HG02884 (cell line): ENCODE measurements at regions not wholly inside any gene's neighbourhood (a gene's known extent, or its start where the extent isn't known, plus 50 kb on each side); places are given as distances from the start of the nearest gene placed in this dataset.
"Not testable (repeated sequence)": the region's sequence is repeated elsewhere in the genome, so short reads cannot be mapped to it uniquely, and the experiment has no call there.

Source experiments
- ATAC-seq: cut with Tn5 transposase; IDR thresholded peaks from one replicate; pipeline ENCODE4 v1.9.1; 2021; ENCODE audit warnings: mild to moderate bottlenecking, moderate library complexity; ENCODE audit not compliant: unreplicated experiment

DNA sequence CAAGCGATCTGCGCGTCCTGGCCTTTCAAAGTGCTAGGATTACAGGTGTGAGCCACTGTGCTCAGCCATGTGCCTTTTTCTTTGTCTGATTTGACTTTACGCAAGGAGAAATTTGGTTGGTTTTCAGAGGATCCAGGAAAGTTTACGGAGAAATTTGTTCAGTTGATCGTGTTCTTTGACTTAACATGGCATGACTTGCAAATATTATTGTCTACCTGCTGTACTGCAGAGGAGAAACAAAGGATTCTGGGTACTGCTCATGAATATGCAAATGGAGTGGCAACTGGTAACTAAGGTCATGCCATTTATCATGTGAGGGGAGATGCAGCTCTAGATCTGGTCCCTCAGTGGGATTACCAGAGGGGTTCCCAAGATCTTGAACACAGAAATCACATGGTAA is 68.8 kb upstream of the CHD6 start:
- ATAC-seq: no peak

DNA sequence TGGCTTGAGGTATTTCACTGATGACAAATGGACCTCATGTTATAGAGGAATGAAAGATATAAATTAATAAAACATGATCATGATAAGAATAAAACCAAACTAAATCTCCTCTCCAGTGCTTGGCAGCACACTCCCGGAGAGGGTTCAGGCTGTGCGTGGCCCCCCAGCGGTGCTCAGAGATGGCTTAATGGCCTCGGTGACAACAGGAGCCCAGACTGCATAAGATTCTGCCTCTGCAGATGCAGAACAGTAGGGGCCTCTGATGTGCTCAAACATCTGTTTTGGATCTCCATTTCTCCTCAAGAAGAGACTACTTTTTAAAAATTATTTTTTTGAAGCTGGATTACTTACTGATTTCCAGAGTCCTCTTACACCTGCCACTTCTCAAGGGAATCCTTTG is 67.0 kb upstream of the CHD6 start:
- ATAC-seq: not testable (repeated sequence)

DNA sequence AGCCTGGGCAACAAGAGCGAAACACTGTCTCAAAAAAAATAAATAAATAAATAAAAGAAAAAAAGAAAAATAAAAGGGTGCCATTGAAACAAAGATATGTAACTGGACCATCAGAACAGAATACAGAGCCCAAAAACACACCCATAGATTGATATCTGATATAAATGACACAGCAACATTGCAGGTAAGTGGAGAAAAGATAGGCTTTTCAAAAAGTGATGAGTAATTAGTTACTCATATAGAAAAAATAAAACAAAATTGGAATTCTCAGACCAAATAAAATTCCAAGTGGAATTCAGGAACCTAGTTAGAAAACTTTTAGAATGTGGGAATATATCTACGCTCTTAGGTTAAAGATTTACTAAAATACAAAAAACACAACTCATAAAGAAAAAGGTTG is 60.6 kb upstream of the CHD6 start:
- no peak for ATAC-seq

DNA sequence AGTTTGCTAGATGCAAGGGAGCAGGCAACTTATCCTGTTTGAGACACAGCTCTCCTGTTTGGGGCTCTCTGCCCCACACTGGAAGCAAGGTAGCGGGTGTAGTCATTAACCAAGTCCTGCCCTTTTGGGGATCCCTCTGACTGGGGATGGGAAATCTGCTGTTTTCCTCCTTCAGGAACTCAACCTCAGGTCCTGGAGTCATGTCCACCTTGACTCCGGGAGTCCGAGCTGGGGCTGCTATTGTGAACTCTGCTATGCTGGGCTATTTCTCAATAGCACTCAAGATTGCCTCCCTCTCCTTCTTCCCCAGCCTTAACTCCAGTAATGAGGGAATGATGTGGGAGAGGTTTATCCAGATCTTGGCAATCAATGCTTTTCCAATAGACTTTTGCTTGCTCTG is 54.1 kb upstream of the CHD6 start:
- no peak for ATAC-seq

DNA sequence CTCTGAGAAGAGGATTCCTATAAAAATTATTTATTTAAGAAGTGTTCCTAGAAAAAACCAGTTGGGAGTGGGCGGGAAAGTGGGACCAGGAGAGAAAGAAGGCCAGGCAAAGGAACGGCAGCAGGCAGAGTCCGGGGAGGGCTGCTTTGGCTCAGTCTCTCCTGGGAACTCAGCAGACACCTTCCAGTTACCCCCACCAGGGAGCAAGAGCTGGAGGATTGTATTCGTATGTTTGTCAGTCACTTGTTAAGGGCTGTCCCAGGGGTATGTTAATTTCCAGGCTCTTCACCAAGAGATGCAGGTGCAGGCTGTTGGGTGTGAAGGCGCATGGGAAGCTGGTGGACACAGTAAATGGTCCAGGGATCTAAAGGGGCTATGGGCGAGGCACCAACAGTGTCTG is 53.0 kb upstream of the CHD6 start:
- no peak for ATAC-seq

DNA sequence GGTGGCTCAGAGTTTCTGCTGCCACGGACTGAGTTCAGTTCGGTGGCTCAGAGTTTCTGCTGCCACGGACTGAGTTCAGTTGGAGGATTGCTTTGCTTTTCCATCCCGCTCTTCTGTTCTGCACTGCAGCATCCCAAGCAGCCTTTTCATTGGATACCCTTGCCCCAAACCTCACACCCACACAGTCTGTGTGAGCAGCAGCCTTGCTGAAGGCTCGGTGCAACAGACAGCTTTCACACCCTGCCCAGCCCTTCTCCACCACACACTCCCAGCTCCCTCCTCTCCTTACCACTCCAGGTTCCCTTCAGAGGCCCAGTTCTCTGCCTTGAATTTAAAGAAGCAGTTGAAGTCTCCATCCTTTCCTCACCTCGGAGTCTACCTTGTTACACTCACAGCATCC is 52.5 kb upstream of the CHD6 start:
- no peak for ATAC-seq

DNA sequence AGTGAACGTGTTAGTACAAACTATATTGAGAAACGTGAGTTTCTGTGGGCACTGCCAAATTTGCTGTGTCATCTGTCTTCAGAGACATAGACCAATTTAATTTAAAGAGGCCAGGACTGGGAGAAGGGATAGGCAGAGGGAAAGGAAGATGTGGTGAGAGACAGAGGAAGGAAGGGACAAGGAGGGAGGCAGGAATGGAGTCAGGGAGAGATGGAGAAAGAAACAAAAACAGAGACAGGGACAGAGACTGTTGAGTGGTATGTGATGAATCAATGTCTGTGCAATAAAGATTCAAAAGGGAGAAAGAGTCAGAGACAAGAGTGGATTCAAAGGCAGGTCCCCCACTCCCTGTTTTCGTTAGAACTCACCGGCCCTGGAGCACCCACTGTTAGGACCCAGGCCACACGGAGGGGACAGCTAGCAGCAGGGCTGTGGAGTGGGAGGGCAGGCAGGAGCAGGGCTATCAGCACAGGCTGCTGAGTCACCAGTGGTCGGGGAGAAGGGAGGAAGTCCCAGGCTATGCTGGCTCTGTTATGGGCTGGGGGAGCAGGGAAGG is 51.6 kb upstream of the CHD6 start:
- ATAC-seq: no peak

DNA sequence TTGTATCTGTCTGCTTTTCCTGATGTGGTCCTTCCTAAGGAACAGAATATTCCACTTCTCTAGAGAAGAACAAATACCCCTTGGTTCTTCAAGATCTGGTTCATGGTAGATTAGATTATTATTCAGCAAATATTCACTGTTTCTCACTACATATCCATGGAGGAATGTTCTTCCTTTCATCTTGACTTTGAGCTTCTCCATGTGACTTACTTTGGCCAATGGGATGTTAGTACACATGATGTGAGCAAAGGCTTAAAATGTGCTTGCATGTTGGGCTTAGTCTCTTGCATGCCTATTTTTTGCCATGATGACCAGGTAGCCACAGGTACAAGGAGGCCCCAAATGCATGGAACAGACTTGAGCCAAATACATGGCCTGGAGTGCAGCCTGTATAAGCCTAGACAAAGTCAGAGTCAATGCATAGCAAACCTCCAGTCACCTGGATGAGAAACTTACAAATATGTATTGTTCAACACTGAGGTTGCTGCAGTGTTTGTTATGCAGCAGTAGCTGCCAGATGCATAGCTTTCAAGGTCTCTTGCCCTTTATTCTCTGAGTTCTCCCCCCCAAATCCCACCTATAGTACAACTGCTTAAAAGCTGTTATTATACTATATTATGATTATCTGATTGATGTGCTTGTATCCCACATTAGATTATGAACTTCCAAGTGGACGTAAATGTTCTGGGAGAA is 50.0 kb upstream of the CHD6 start:
- no peak for ATAC-seq
